SKM-1 treated with dmso at 0.1 percent for 144 hours (cell line): ENCODE measurements at regions not wholly inside any gene's neighbourhood (a gene's known extent, or its start where the extent isn't known, plus 50 kb on each side); places are given as distances from the start of the nearest gene placed in this dataset.

Experiments used
- DNase-seq: peaks from one replicate; lab custom pipeline; 2025; ENCODE audit not compliant: unreplicated experiment; lab: John Stamatoyannopoulos, UW

DNA sequence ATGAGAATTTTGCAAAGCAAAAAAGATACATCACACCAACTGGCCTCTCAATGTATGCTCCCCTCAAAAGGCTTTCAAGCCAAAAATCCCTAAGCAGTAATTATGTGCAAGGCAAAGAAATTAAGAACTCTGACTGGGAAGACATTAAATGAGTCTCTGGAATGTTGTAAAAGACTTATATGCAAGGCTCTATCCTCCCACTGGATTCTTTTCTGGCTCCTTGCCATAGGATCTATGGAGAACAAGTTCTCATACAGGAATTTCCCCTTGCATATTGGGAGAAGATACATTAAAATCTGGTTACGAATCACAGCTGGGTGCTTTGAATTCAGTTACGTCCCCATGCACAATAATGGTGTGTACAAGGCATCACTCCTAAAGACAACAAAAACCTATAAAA, 73.4 kb upstream of the ATL2 start:
- DNase-seq: no peak

DNA sequence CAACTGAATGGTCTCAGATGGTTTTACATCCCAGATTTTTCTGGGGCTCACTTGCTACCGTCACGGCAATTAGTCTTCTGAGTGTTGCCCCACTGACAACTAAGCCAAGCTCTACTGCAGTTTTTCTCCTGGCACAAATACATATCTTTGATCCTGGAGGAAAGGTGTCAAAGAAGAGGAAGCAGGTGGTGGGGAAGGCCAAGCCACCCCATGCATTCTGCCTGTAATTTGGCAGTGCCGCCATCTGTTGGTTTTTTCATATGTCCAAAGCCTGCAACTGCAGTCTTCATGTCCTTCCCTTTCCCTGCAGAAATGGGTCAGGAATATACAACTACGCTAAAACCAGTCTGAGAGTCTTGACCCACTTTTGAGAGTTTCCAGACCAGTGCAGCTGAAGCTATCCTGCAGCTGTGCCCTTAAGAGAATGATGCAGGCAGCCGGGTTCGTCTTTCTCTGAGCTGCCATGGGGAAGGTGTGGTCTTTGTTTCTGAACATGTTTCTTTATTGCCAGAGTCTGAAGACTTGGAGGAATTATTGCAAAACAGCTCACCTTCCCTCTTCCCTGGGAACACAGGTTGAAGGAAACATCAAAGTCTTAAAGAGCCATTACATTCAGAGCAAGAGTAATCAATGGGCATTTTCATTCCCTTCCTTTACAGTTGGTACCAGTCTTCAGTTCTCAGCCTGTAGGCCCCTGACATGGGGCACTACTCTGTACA, 71.8 kb upstream of the ATL2 start:
- no peak for DNase-seq

DNA sequence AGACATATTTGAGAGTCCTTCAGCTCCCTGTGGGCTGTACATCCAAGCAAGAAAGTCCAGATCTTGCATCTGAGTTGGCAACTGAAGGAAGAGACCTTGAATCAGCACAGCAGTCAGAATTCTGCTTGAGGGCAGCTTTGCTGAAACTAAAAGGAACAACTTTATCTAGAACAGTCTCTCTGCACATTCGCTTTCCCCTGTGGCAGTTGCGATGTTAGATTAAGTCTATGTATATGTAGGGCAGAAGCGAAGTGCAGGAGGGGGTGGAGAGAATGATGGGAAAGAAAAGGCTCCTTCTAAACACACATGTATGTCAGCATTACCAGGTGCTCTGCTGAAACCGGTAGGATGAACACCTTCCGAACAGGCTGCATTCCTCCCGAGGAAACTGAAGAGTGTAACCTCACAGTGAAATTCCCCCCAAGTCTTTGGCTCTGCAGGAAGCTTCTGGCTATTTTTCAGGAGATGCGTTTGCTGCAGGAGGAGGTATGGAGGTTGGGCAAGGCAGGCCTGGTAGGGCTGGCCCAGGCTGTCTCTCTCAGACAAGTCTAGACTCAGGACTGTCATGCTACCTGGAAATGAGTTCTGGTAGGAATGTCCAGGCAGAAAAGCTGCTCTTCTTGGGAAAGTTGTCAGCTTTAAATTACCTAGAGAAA, 70.0 kb upstream of the ATL2 start:
- DNase-seq: no peak

DNA sequence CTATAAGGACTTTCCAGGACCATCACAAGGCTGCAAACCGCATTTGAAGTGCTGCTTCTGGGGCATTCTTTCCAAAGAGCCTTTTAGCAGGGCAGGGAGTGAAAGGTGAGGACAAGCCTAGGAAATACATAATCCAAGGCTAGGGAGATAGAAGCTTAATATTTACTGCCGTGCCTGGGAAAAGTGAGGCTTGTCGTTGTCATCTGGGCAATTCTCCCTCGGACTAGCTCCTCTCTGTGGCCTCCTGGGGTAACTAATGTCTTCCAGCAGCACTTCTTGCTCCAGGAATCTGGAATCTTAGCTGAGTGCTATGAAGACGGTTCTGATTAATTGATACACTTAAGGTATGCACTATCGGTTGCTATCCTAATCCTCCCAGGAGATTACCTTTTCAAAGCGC, 69.3 kb upstream of the ATL2 start:
- no peak for DNase-seq

DNA sequence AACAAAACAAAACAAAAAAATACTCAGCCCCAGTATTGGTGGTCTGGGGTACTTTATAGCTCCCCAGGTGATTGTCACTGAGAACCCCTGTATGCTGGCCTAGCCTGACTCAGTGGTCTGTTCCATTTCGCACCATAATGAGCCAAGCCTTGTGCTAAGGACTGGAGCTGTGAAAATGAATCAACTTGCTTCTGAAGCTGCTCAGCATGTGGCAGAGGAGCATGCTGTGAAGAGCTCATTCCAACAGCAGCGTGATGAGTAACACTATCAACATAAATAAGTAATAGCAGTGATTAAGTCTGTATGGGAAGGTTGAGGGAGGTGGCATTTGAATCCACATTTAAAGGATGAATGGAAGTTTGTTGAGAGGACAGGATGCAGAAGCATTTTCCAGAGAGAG, 67.2 kb upstream of the ATL2 start:
- no peak for DNase-seq

DNA sequence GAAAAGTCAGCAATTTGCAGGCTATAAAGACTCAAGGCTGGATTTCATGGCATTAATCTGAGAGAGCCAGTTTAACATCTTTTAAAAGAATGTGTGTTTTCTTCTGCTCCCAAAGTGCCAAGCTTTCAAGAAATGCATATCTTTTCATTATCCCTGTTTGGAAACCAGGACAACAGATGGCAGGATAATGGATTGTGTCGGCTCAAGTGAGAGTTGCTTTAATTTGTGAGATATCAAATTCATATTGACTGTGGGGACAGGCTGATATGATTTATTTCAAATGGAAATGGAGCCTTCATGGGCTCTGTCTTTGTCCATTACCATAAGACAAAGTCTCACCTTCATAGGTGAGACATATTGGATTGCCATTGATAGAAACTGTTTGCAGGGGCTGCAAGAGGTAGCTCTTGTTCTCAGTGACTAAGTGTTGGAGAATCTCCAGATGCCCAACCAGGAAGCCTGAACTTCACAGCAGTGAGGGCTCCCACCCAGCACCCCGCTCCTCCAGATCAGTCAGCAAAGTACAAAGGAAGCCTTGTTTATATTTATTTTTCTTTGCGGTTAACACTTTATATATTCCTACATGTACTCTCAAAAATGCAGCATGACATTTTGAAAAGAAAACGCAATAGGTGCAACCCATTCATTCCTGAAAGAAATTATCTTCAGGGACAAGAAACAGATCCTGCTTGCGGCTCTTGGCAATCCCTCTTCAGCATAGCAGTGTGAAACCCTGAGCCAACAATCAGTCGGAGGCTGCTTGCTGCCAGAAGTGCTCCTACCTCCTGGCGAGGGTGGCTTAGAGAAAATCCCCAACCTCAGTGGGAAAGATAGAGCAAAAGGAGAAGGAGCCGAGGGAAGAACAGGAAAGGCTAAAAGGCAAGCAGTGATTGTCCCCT, 65.8 kb upstream of the ATL2 start:
- DNase-seq: no peak

DNA sequence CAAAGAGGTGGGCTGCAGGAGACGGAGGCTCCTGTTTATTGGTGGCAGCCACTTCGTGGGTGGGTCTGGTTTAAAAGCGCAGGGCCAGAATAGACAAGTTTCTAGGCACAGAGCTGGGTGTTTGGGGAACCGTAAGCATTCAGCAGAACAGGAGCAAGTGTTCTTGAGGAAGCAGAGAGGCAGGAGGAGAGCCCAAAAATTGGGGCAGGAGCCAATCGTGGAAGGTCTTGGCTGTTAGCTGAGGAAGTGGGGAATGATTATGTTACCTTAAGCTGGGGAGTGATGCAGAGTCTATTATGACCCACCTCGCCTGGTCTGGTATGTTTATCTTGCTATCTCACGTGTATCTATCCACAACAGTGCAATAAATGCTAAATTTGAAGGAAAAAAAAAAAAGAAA, 64.3 kb upstream of the ATL2 start:
- DNase-seq: no peak

DNA sequence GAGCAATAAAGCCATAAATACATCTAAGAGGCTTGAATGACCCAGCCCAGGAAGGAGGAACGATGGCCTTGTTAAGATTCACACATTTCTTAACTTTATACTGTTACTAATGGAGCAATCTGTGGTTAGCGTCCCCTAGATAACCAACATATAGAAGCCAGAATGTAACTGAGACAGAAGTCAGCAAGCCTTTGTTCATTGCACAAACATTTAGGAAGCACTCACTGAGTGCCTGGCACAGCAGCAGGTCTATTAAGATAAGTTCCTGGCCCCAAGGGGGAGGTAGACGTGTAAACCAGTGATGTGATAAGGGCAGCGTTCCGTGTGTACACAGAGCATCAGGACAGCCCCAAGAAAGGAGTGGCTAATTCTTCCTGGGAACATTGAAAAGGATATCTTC, 63.6 kb upstream of the ATL2 start:
- DNase-seq: no peak

DNA sequence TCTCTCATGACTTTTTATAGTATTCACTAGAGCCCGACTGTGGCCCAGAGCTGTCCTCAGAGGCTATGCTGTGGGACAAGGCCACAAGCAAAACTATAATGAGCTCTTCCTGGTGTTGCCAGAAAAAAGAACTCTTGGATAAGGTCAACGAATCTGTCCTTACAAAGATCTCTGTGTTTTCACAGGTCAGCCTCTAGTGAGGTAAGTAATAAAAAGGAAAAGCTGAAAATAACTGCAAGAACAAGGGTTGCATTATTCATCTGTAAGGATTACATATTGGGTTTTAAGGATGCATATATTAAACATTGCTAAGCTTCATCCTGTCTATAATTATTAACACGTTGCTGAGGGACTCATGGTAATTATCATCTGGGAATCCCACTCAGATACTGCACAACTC, 62.8 kb upstream of the ATL2 start:
- no peak for DNase-seq

DNA sequence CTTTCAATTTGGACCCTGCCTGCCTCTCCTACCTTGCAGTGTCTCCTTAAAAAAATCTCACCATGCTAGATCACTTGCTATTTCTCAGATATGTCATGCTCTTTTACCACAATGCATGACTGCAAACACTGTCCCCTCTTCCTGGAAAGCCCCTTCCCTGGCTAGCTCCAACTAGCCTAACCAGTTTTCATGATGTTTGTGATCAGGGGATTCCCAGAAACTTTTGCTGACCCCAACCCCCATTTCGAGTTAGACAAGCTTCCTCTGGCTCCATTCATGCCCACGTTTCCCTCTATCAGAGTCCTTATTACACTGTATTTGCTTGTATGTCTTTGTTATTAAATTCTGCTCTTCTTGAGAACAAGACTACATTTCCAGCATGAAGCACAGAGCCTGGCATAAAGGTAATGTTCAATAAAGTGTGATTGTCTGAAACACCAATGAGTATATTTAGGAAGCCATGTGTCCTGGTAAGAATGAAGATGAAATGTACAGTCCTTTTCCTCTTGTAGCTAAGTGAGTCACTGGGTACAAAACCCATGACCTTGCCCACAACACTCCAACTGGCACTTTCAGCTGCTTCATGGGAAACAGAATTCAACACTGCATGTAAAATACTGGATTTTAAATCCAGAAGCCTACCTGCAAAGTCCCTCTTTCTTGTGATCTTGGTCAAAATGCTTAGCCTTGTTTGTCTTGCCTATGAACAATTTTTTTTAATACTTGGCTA, 62.0 kb upstream of the ATL2 start:
- DNase-seq: no peak

DNA sequence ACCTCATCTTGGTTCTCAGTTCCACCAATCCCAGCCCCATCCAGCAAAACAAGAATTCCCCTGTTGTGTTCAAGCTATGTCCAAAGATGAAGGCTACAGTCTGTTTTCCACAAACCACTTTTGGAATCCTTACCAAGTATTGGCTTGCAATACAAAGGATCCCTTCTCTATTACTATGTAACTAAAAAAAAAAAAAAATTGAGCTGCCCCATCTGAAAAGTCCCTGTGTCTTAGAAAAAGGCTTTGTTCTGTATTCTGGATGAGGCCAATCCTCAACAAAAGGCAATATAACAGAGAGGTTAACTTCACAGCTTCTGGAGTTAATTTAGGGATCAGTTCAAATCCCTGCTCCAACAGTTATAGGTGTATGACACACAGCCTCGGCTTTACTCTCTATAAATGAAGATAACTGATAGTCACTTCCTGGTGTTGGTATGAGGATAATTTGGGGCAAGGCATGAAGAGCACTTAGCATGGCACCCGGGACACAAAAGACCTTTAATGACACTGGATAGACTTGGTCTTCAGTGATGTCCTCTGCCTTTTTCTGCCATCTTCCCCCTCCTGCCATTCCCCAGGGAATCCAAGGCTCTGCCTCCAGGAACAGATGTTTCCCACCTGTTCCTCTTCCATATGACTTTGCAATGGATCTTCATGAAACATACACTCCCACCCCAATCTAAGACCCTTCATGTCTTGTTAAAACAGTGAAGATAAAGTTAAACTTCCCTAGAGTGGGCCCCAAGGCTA, 61.2 kb upstream of the ATL2 start:
- no peak for DNase-seq

DNA sequence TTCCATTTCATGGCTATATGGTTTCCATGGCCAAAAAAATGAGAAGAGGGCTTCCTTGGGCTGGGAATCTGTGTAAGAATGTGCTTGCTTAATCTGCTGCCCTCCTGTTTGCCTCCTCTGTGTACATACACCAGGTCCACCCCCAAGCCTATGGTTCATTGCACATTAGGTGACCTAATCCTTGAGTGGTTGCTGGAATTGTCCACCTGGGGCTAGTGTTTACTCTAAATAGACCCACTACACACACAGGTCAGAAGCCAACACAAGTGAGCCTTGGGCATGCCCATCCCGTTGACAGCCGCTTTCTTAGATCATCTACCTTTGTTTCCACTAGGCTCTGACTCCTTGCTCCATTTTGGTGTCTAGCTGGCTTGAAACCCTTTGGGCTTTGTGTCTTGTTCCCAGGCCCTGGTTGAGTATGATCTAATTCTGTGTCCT, 59.2 kb upstream of the ATL2 start:
- DNase-seq: no peak

DNA sequence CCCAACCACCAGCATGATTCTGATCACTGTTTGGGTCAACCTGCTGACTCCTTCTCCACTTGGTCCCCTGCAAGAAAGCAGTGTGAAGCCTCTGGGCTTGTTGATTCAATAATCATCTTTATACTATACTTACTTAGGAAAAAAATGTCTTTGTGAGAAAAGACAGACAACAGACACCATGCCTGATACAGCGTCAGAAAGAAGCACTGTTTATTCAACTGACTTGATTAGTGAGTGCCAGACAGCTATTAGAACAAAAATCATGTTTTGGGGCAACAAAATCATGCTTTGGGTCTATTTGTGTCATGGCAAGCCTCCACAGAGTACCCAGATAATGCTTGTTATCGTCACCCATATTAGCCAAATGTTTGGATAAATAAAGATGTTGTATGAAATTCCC, 58.7 kb upstream of the ATL2 start:
- no peak for DNase-seq

DNA sequence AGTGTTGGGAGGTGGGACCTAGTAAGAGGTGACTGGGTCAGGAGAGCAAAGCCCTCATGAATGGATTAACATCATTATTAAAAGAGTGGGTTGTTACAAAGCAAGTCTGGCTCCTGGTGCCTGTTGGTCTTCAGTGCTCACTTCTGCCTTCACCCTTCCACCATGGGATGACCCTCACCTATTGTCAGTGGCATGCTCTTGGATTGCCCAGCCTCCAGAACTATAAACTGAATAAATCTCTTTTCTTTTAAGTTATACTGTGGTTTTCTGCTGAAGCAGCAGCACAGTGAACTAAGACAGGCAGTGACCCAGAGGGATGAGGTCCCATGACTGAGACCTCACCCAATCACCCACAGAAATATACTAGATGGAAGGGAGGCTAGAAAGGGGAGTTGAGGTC, 57.5 kb upstream of the ATL2 start:
- DNase-seq: no peak

DNA sequence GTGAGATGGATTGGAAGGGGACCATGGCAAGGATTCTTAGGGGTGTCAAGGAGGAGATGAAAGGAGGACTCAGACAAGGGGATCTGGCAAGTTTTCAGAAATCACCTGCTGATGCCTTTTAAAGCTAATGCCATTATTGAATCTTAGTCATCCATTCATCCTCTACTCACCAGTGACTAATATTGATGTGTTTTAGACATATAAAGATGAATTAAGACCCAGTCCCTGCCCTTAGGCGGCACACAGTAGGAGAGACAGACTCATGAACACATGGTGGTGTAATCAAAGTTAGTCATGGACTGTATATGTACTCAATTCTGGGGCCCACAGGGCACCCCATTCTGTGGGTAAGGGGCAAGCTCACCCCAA, 56.5 kb upstream of the ATL2 start:
- DNase-seq: no peak

DNA sequence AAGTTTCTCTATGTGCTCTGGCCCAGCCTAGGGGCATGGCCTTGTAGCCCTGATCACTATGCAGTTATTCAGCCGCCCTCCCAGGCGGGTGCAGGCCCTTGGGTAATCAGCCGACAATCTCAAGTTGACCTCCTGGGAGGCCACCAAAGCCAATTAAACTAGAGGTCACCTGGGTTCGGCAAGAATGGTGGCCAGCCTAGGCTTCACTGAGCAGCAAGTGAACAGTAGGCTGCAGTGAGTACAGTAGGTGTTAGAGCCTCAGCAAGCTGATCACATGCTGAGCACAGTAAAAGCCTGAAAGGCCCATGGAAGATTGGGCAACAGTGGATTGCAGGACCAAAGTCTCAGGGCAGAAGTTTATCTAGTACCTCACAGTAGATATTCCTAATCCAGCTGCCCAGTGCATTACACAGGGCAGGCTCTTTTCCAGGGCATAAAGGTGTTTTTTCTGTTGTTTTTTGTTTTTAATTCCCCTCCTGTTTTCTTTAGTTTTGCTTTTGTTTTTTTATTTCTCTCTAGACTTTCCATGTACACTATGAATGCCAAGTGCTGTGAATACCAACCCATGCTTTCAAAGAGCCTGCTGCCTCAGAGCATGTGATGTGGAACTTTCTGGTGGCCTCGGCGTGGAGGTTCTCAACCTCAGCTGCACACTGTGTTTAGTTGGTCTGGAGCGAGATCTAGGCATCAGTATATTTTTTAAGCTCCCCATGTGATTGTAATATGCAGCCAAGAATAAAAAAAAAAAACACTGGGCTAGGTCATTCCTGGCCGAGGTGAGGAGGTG, 55.9 kb upstream of the ATL2 start:
- DNase-seq: peak; percentile 19

DNA sequence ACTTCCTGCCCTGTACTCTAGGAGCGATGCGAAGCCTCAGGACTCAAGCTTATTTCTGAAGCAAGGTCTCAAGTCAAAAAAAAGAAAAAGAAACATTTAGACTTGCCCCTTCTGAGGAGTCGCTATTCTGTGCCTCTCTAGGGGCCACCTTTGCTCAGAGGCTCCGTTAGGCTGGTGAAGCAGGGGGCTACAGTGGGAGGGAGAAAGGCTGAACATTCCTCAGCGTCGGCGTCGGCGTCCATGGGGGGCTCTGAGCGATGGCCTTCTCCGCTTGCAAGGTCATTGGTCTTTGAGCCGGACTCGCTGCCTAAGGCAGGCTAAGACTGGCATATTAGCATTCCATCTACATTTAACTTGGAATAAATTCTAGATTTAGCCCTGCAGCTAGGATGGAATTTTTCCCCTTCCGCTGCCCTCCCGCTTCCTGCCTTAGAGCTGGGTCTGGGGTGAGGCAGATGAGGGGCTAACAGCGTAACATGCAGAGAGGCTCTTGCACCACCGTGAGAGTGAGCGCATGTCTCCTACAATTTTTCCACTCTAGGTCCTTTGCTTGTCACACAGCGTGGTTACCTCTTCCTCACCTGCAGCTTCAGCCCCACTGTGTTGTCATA, 53.6 kb upstream of the ATL2 start:
- no peak for DNase-seq

DNA sequence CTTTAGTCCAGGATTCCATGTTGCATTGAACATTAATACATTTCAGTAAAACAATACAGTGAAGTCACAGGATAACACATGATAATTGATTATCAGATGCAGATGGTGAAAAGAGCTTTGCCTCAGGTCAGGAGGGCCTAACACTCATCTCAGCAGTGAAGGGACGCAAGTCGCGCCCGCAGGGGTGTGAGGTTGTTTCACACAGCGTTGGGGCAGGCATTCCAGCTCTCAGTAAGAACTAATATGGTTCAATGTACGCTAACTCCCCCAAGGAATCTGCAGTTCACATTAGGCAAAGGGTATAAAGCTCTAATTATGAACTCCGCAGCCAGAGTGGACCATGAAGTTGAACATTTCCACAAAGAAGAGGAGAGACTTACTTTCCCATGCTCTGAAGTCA, 53.1 kb upstream of the ATL2 start:
- DNase-seq: no peak

DNA sequence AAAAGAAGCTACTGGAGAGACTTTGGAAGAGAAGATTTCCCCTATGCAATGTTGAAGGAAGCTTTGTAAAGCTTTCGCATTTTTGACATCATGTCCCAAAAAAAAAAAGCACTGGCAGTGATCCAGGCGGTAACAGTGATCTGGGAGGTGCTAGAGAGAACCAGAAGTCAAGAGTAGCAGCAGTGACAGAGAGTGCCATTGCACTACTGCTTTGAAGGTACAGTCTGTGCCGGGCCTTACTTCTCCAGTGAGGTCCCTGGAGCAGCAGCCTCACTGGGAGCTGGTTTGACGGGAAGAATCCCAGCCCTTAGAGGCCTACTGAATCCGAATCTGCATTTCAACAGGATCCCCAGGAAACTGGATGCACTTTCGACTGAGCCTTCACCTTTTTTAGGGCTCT, 50.9 kb upstream of the ATL2 start:
- DNase-seq: no peak

DNA sequence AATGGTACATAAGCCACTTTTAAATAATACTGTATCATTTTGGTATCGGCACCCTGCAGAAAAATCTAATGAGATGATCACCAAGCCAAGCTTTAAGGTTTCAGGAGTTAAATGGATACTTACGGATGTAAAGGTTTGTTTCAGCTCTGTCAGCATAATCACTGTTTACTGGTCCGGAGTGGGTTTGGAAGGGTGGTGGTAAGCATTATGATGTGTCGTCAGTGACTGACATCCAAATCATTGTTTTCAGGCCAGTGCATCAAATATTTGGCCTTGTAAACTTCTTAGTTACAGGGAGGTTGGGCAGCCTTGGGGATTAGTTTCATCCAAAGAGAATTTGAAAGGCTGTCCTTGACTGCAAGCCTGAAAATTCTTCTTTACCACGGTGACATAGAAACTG, 50.0 kb upstream of the ATL2 start:
- no peak for DNase-seq
